Activated T-helper 2 cell treated with anti-CD3 and anti-CD28 coated beads, Interferon-gamma antibody, Interleukin-2, Interleukin-4, amounts not matched to agents 10 μg/mL and 5 μg/mL and 100 μg/mL, durations not matched to agents 14 hours and 24 hours and 36 hours (primary cell): ENCODE measurements at regions not wholly inside any gene's neighbourhood (a gene's known extent, or its start where the extent isn't known, plus 50 kb on each side); places are given as distances from the start of the nearest gene placed in this dataset.

Experiments
- DNase-seq: peaks from one replicate; pipeline ENCODE4 v3.0.0; 2021; ENCODE audit warnings: low spot score
- H3K27ac Mint-ChIP-seq: one replicate; pipeline ENCODE4 v1.8.0; 2021; ENCODE audit warnings: mixed read lengths
- H3K27me3 Mint-ChIP-seq: one replicate; pipeline ENCODE4 v1.8.0; 2021; ENCODE audit warnings: low read depth, mixed read lengths
- H3K36me3 Mint-ChIP-seq: one replicate; pipeline ENCODE4 v1.8.0; 2021; ENCODE audit warnings: low read depth, mixed read lengths
- H3K4me1 Mint-ChIP-seq: one replicate; pipeline ENCODE4 v1.8.0; 2021; ENCODE audit warnings: low read depth, mixed read lengths
- H3K4me3 Mint-ChIP-seq: one replicate; pipeline ENCODE4 v1.8.0; 2021; ENCODE audit warnings: low read depth, mild to moderate bottlenecking, moderate library complexity, mixed read lengths
- H3K9me3 Mint-ChIP-seq: one replicate; pipeline ENCODE4 v1.8.0; 2021; ENCODE audit warnings: mixed read lengths
- intact Hi-C: fragments of 100-400 bp; cut with micrococcal nuclease; formaldehyde crosslinking; loops from one replicate; pipeline ENCODE4 v1.15.1; 2023

- intact Hi-C loops = no loop called here
- H3K27me3 Mint-ChIP-seq = peaks cover 31% of the 10 kb centered on the region
- H3K27ac Mint-ChIP-seq = no peak overlapping the region
- no peak overlapping the region for H3K4me3 Mint-ChIP-seq
- H3K9me3 Mint-ChIP-seq = no peaks in the 10 kb centered on the region
- peaks cover under 1% of the 10 kb centered on the region for H3K4me1 Mint-ChIP-seq
- H3K36me3 Mint-ChIP-seq = no peaks in the 10 kb centered on the region
- DNase-seq = no peak
These were observed 183.6 kb upstream of the GDF10 start for GRCh38 chr10:47116445-47116844.

- Mint-ChIP-seq H3K9me3 (no peaks in the 10 kb centered on the region), H3K4me3 (no peak overlapping the region), H3K27me3 (peaks cover 32% of the 10 kb centered on the region), H3K36me3 (no peaks in the 10 kb centered on the region), H3K4me1 (no peaks in the 10 kb centered on the region), H3K27ac (no peak overlapping the region)
- intact Hi-C loops = no loop called here
- DNase-seq = no peak
These were observed 181.7 kb upstream of the GDF10 start for GRCh38 chr10:47118326-47118725.

GRCh38 chr10:47121336-47121735 is 178.7 kb upstream of the GDF10 start:
- Mint-ChIP-seq H3K9me3 (no peaks in the 10 kb centered on the region), H3K27ac (no peak overlapping the region), H3K27me3 (peaks cover 33% of the 10 kb centered on the region), H3K4me1 (no peaks in the 10 kb centered on the region), H3K4me3 (no peak overlapping the region), H3K36me3 (no peaks in the 10 kb centered on the region)
- intact Hi-C loops = no loop called here
- no peak for DNase-seq

- Mint-ChIP-seq H3K27ac (no peak overlapping the region), H3K9me3 (no peaks in the 10 kb centered on the region), H3K4me1 (peaks cover 8% of the 10 kb centered on the region), H3K27me3 (peaks cover 20% of the 10 kb centered on the region), H3K4me3 (no peak overlapping the region), H3K36me3 (no peaks in the 10 kb centered on the region)
- intact Hi-C loops = no loop called here
- DNase-seq = no peak
These were observed 176.2 kb upstream of the GDF10 start for GRCh38 chr10:47123716-47124288.

- H3K4me3 Mint-ChIP-seq = no peak overlapping the region
- peaks cover 11% of the 10 kb centered on the region for H3K27me3 Mint-ChIP-seq
- H3K9me3 Mint-ChIP-seq = no peaks in the 10 kb centered on the region
- no peak overlapping the region for H3K27ac Mint-ChIP-seq
- no peaks in the 10 kb centered on the region for H3K36me3 Mint-ChIP-seq
- intact Hi-C loops = no loop called here
- no peak for DNase-seq
- H3K4me1 Mint-ChIP-seq = peaks cover 17% of the 10 kb centered on the region
These were observed 172.7 kb upstream of the GDF10 start for GRCh38 chr10:47127188-47127785.

GRCh38 chr10:47130491-47130890 is 169.5 kb upstream of the GDF10 start:
- H3K4me3 Mint-ChIP-seq = no peak overlapping the region
- intact Hi-C loops = no loop called here
- no peaks in the 10 kb centered on the region for H3K36me3 Mint-ChIP-seq
- no peak for DNase-seq
- H3K9me3 Mint-ChIP-seq = no peaks in the 10 kb centered on the region
- H3K4me1 Mint-ChIP-seq = peaks cover 19% of the 10 kb centered on the region
- no peak overlapping the region for H3K27ac Mint-ChIP-seq
- peaks cover 6% of the 10 kb centered on the region for H3K27me3 Mint-ChIP-seq

GRCh38 chr10:47133871-47134570 is 166.0 kb upstream of the GDF10 start:
- Mint-ChIP-seq H3K36me3 (no peaks in the 10 kb centered on the region), H3K4me3 (no peak overlapping the region), H3K9me3 (no peaks in the 10 kb centered on the region), H3K27ac (no peak overlapping the region), H3K4me1 (peaks cover 11% of the 10 kb centered on the region), H3K27me3 (peaks cover 4% of the 10 kb centered on the region)
- intact Hi-C loops = no loop called here
- DNase-seq = no peak

- DNase-seq = no peak
- intact Hi-C loops = no loop called here
- Mint-ChIP-seq H3K36me3 (no peaks in the 10 kb centered on the region), H3K9me3 (no peaks in the 10 kb centered on the region), H3K27me3 (no peaks in the 10 kb centered on the region), H3K4me1 (peaks cover 2% of the 10 kb centered on the region), H3K27ac (no peak overlapping the region), H3K4me3 (no peak overlapping the region)
These were observed 163.1 kb upstream of the GDF10 start for GRCh38 chr10:47136866-47137265.

GRCh38 chr10:47137311-47137851 is 162.6 kb upstream of the GDF10 start:
- Mint-ChIP-seq H3K4me1 (peaks cover 2% of the 10 kb centered on the region), H3K27ac (no peak overlapping the region), H3K36me3 (no peaks in the 10 kb centered on the region), H3K27me3 (no peaks in the 10 kb centered on the region), H3K4me3 (no peak overlapping the region), H3K9me3 (no peaks in the 10 kb centered on the region)
- intact Hi-C loops = no loop called here
- DNase-seq = no peak

GRCh38 chr10:47139121-47139520 is 160.9 kb upstream of the GDF10 start:
- H3K27ac Mint-ChIP-seq = no peak overlapping the region
- no peaks in the 10 kb centered on the region for H3K4me1 Mint-ChIP-seq
- H3K9me3 Mint-ChIP-seq = no peaks in the 10 kb centered on the region
- no peaks in the 10 kb centered on the region for H3K36me3 Mint-ChIP-seq
- no peak overlapping the region for H3K4me3 Mint-ChIP-seq
- H3K27me3 Mint-ChIP-seq = no peaks in the 10 kb centered on the region
- intact Hi-C loops = no loop called here
- no peak for DNase-seq

GRCh38 chr10:47140761-47141348 is 159.1 kb upstream of the GDF10 start:
- no peak for DNase-seq
- Mint-ChIP-seq H3K4me3 (no peak overlapping the region), H3K9me3 (no peaks in the 10 kb centered on the region), H3K27ac (no peak overlapping the region), H3K4me1 (peaks cover 1% of the 10 kb centered on the region), H3K36me3 (no peaks in the 10 kb centered on the region), H3K27me3 (no peaks in the 10 kb centered on the region)
- intact Hi-C loops = no loop called here

GRCh38 chr10:47141349-47141748 is 158.6 kb upstream of the GDF10 start:
- intact Hi-C loops = no loop called here
- Mint-ChIP-seq H3K4me1 (peaks cover 1% of the 10 kb centered on the region), H3K27me3 (no peaks in the 10 kb centered on the region), H3K27ac (no peak overlapping the region), H3K36me3 (no peaks in the 10 kb centered on the region), H3K9me3 (no peaks in the 10 kb centered on the region), H3K4me3 (no peak overlapping the region)
- no peak for DNase-seq

- intact Hi-C loops = no loop called here
- no peaks in the 10 kb centered on the region for H3K36me3 Mint-ChIP-seq
- H3K4me1 Mint-ChIP-seq = peaks cover 1% of the 10 kb centered on the region
- H3K27ac Mint-ChIP-seq = no peak overlapping the region
- DNase-seq = no peak
- no peaks in the 10 kb centered on the region for H3K9me3 Mint-ChIP-seq
- H3K4me3 Mint-ChIP-seq = no peak overlapping the region
- H3K27me3 Mint-ChIP-seq = peaks cover 7% of the 10 kb centered on the region
These were observed 156.9 kb upstream of the GDF10 start for GRCh38 chr10:47143072-47143471.
